Caco-2 (cell line): ENCODE measurements at regions not wholly inside any gene's neighbourhood (a gene's known extent, or its start where the extent isn't known, plus 50 kb on each side); places are given as distances from the start of the nearest gene placed in this dataset.
A peak's percentile ranks its signal among the peaks of the same experiment; 100 is the strongest.

Experiments
- BruUV-seq: library from RNA; stranded (reverse); fragments of 400-500 nt; replicated peaks from 2 replicates; lab custom pipeline; 2021; lab: Mats Ljungman, UMichigan
- CTCF ChIA-PET: fragments of 300-600 bp; sonication (Branson Sonifier 250); formaldehyde crosslinking; loops from one replicate; lab custom pipeline; 2022; ENCODE audit warnings: antibody characterized with exemption; lab: Charles Lee
- POLR2A ChIA-PET: fragments of 300-600 bp; sonication (Branson Sonifier 250); formaldehyde crosslinking; loops from one replicate; lab custom pipeline; 2022; ENCODE audit warnings: antibody characterized with exemption; lab: Charles Lee
- DNase-seq, 2 experiments: peaks; one replicate each; pipeline versions ENCODE4 v3.0.0 to v3.0.0-alpha.2; 2020 to 2022
- H3K27me3 ChIP-seq: replicated peaks from 2 replicates; pipeline ENCODE4 v1.6.0; 2011; ENCODE audit warnings: low read length; ENCODE audit not compliant: control insufficient read depth, insufficient read depth
- H3K36me3 ChIP-seq: 2 replicates; pipeline ENCODE4 v1.5.1; 2011; ENCODE audit warnings: low read length; ENCODE audit not compliant: control insufficient read depth, insufficient read depth
- H3K4me1 ChIP-seq: fragments of 250-450 bp; sonication (Bioruptor Pico); 2 replicates; pipeline ENCODE4 v1.5.1; 2020; ENCODE audit warnings: mild to moderate bottlenecking
- H3K4me3 ChIP-seq: 2 replicates; pipeline ENCODE4 v1.5.1; 2011; ENCODE audit warnings: low read depth, mild to moderate bottlenecking, control low read depth, low read length
- H3K9me3 ChIP-seq: fragments of 250-450 bp; sonication (Bioruptor Pico); 2 replicates; pipeline ENCODE4 v1.5.1; 2020; ENCODE audit warnings: mild to moderate bottlenecking, moderate library complexity
- H3K27ac Mint-ChIP-seq: one replicate; pipeline ENCODE4 v1.8.0; 2022; ENCODE audit warnings: mixed read lengths; ENCODE audit not compliant: unreplicated experiment
- H3K27me3 Mint-ChIP-seq: one replicate; pipeline ENCODE4 v1.8.0; 2022; ENCODE audit warnings: mixed read lengths; ENCODE audit not compliant: insufficient read depth, unreplicated experiment
- H3K36me3 Mint-ChIP-seq: one replicate; pipeline ENCODE4 v1.8.0; 2022; ENCODE audit warnings: mild to moderate bottlenecking, mixed read lengths; ENCODE audit not compliant: insufficient read depth, unreplicated experiment
- H3K4me1 Mint-ChIP-seq: one replicate; pipeline ENCODE4 v1.8.0; 2022; ENCODE audit warnings: low read depth, mixed read lengths; ENCODE audit not compliant: unreplicated experiment
- H3K4me3 Mint-ChIP-seq: one replicate; pipeline ENCODE4 v1.8.0; 2022; ENCODE audit warnings: mild to moderate bottlenecking, moderate library complexity, mixed read lengths; ENCODE audit not compliant: unreplicated experiment
- H3K9me3 Mint-ChIP-seq: one replicate; pipeline ENCODE4 v1.8.0; 2022; ENCODE audit warnings: mixed read lengths; ENCODE audit not compliant: unreplicated experiment
- CTCF ChIP-seq, 2 experiments: fragments of 200-600 bp in 1 of 2; IDR thresholded peaks; 1 replicate in 1 of 2; 2 replicates in 1 of 2; pipeline versions ENCODE4 v1.5.1 to v1.8.0; 2011 to 2022; ENCODE audit warnings: antibody characterized with exemption in 1 of 2, control low read depth in 1 of 2, inconsistent platforms in 1 of 2, low read depth in 1 of 2, low read length in 1 of 2, mild to moderate bottlenecking in 1 of 2, moderate library complexity in 1 of 2; ENCODE audit not compliant: insufficient read depth in 1 of 2, severe bottlenecking in 1 of 2, unreplicated experiment in 1 of 2
- intact Hi-C: fragments of 100-400 bp; cut with micrococcal nuclease; formaldehyde crosslinking; loops from one replicate; pipeline ENCODE4 v1.10.0; 2022; ENCODE audit not compliant: unreplicated experiment

GRCh38 chr1:234771642-234772344 is 161.8 kb upstream of the IRF2BP2 start:
- TF ChIP-seq CTCF (IDR thresholded peaks at IDR 0.05; ENCODE audit: insufficient read depth in 1 of 2, low read depth in 1 of 2, low read length in 1 of 2, severe bottlenecking in 1 of 2, unreplicated experiment in 1 of 2), result no peak
- ChIA-PET CTCF (interaction anchor here (0.6 to 1.0 kb wide), 2 partner anchors 48 to 69 kb away, joined by 3 read pairs; no protein-coding TSS in a partner anchor), POLR2A (interaction anchor here (0.6 to 1.3 kb wide), 3 partner anchors 48 to 161 kb away, joined by 4 to 9 read pairs (median 5); no protein-coding TSS in a partner anchor)
- Mint-ChIP-seq H3K4me1 (peaks cover 53% of the 10 kb centered on the region), H3K4me3 (peak overlapping the region; percentile 58), H3K36me3 (no peaks in the 10 kb centered on the region), H3K27ac (peak overlapping the region; percentile 90), H3K9me3 (no peaks in the 10 kb centered on the region), H3K27me3 (no peaks in the 10 kb centered on the region)
- intact Hi-C loops, result loop anchor here (1.0 to 5.0 kb wide), 5 partner anchors 47 to 206 kb away; partner anchors contain the start of gene IRF2BP2
- DNase-seq, result no peak
- H3K4me3 ChIP-seq, result no peak overlapping the region
- H3K9me3 ChIP-seq, result no peaks in the 10 kb centered on the region
- no peaks in the 10 kb centered on the region for H3K27me3 ChIP-seq
- H3K36me3 ChIP-seq, result no peaks in the 10 kb centered on the region
- peaks cover 61% of the 10 kb centered on the region for H3K4me1 ChIP-seq
- TSS peak; percentile 89 for BruUV-seq

DNA sequence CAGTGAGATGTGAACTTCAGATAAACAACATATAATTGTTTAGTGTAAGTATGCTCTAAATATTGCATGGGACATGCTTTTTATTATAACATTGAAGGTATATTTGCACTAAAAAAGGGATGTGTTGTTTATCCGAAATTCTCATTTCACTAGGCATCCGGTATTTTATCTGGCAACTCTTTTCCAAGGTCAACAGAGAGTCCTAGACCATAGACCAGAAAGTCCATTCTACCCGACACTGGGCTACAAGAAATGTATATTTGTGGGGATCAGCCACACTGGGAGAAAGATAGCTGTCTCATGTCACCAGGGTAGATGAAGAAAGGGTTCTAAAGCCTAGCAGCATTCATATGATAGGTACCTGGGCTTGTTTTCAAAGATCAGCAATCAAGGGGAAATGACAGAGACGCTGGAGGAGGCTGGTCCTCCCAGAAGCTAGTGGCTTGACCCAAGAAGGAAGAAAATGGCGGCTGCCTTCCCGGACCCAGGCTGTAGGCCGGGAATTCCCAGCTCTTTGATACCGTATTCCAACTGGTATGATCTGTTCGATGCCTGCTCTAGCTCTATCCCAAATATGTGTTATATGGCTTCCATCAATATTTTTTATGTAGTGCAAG is 161.1 kb upstream of the IRF2BP2 start:
- Histone ChIP-seq H3K4me1 (peaks cover 61% of the 10 kb centered on the region), H3K27me3 (no peaks in the 10 kb centered on the region), H3K4me3 (no peak overlapping the region), H3K9me3 (no peaks in the 10 kb centered on the region), H3K36me3 (no peaks in the 10 kb centered on the region)
- peaks cover 55% of the 10 kb centered on the region for H3K4me1 Mint-ChIP-seq
- intact Hi-C loops, result loop anchor here (5.0 kb wide), 3 partner anchors 106 to 206 kb away; partner anchors contain the start of gene IRF2BP2
- H3K36me3 Mint-ChIP-seq, result no peaks in the 10 kb centered on the region
- H3K27ac Mint-ChIP-seq, result peak overlapping the region; percentile 90
- no TSS peak for BruUV-seq
- H3K27me3 Mint-ChIP-seq, result no peaks in the 10 kb centered on the region
- no peaks in the 10 kb centered on the region for H3K9me3 Mint-ChIP-seq
- TF ChIP-seq CTCF (IDR thresholded peaks at IDR 0.05; ENCODE audit: insufficient read depth in 1 of 2, low read depth in 1 of 2, low read length in 1 of 2, severe bottlenecking in 1 of 2, unreplicated experiment in 1 of 2), result no peak
- no peak for DNase-seq
- H3K4me3 Mint-ChIP-seq, result no peak overlapping the region
- POLR2A ChIA-PET, result no interaction called here
- CTCF ChIA-PET, result interaction anchor here (1.0 kb wide), 1 partner anchor 47 kb away, joined by 3 read pairs; no protein-coding TSS in a partner anchor

DNA sequence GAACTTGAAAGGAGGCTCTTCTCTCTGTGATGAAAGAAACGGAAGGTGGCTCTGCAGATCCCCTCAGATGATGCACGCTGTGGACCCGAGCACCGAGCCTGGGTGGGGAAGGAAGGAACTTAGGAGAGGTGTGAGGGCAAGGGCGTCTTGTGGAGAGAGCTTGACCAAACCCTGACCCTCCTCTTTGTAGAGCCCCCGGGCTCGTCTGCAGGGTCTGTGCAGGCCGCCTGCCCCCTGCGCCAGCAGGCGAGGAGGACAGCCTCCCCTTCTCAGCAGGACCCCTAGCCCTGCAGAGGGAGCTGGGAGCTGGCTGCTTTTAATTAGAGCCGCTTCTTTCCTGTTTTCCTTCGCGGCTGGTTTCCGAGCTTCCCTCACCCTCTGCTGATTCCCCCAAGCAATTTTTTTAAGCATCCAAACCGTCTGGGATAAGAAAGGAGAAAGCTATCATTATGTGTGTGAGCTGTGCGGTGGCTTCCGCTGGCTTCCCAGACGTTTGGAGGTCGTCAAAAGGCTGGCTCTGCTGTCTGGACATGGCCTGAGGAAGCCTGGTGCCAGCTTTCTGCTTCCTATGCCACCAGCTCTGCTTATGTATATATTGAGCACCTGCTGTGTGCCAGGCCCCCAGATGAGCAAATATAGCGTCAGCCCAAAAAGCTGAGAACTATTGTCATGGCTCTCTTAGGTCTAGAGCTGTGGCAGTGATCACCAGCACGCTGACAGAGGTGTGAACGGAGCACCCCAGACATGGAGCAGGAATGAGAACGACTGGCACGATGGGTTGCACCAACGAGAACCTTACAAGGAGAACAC is 160.2 kb upstream of the IRF2BP2 start:
- no peak for DNase-seq
- Mint-ChIP-seq H3K9me3 (no peaks in the 10 kb centered on the region), H3K4me1 (peaks cover 62% of the 10 kb centered on the region), H3K4me3 (no peak overlapping the region), H3K27ac (peak overlapping the region; percentile 74), H3K36me3 (no peaks in the 10 kb centered on the region), H3K27me3 (no peaks in the 10 kb centered on the region)
- no peak for TF ChIP-seq CTCF (IDR thresholded peaks at IDR 0.05; ENCODE audit: insufficient read depth in 1 of 2, low read depth in 1 of 2, low read length in 1 of 2, severe bottlenecking in 1 of 2, unreplicated experiment in 1 of 2)
- CTCF ChIA-PET, result no interaction called here
- POLR2A ChIA-PET, result no interaction called here
- Histone ChIP-seq H3K27me3 (no peaks in the 10 kb centered on the region), H3K4me1 (peaks cover 66% of the 10 kb centered on the region), H3K36me3 (no peaks in the 10 kb centered on the region), H3K4me3 (no peak overlapping the region), H3K9me3 (no peaks in the 10 kb centered on the region)
- no TSS peak for BruUV-seq
- intact Hi-C loops, result loop anchor here (2.0 to 5.0 kb wide), 4 partner anchors 19 to 207 kb away; partner anchors contain the start of gene IRF2BP2
